IMR-90 (cell line): ENCODE measurements at regions not wholly inside any gene's neighbourhood (a gene's known extent, or its start where the extent isn't known, plus 50 kb on each side); places are given as distances from the start of the nearest gene placed in this dataset.

Experiments
- ATAC-seq: fragments of 200-7000 bp; cut with Tn5 transposase; 2 replicates; pipeline ENCODE4 v1.9.1; 2020; ENCODE audit warnings: low read depth, mild to moderate bottlenecking, moderate library complexity
- BruUV-seq: library from RNA; stranded (reverse); fragments of 400-500 nt; replicated peaks from 2 replicates; lab custom pipeline; 2021; lab: Mats Ljungman, UMichigan
- CTCF ChIA-PET: fragments of 300-600 bp; formaldehyde crosslinking; extraction: SDS; loops from one replicate; lab custom pipeline; 2021; ENCODE audit warnings: antibody characterized with exemption; lab: Yijun Ruan, JAX
- POLR2A ChIA-PET: fragments of 300-600 bp; sonication (Branson Sonifier 250); formaldehyde crosslinking; loops from one replicate; lab custom pipeline; 2022; ENCODE audit warnings: antibody characterized with exemption; ENCODE audit not compliant: unreplicated experiment; lab: Charles Lee
- DNase-seq: peaks from one replicate; pipeline ENCODE4 v3.0.0; 2013
- H2AFZ ChIP-seq: replicated peaks from 2 replicates; pipeline ENCODE3; 2013; ENCODE audit warnings: low read length, mild to moderate bottlenecking; ENCODE audit not compliant: poor library complexity
- H2AK5ac ChIP-seq: 2 replicates; pipeline ENCODE4 v1.6.1; 2013; ENCODE audit warnings: low read depth, low read length, inconsistent platforms
- H2AK9ac ChIP-seq: replicated peaks from 2 replicates; pipeline ENCODE3; 2013; ENCODE audit warnings: mild to moderate bottlenecking, low read depth, low read length, moderate library complexity; ENCODE audit not compliant: poor library complexity
- H2BK120ac ChIP-seq: 2 replicates; pipeline ENCODE4 v1.6.1; 2013; ENCODE audit warnings: low read depth, low read length, inconsistent platforms
- H2BK15ac ChIP-seq: 3 replicates; pipeline ENCODE4 v1.6.1; 2013; ENCODE audit warnings: low read depth, low read length, inconsistent platforms
- H2BK20ac ChIP-seq: 2 replicates; pipeline ENCODE4 v1.6.1; 2013; ENCODE audit warnings: low read depth, mild to moderate bottlenecking, inconsistent platforms, low read length, moderate library complexity
- H2BK5ac ChIP-seq: 2 replicates; pipeline ENCODE4 v1.6.1; 2013; ENCODE audit warnings: mild to moderate bottlenecking, low read depth, low read length, inconsistent platforms; ENCODE audit not compliant: poor library complexity, severe bottlenecking
- H3K14ac ChIP-seq: replicated peaks from 2 replicates; pipeline ENCODE4 v1.6.1; 2013; ENCODE audit warnings: low read depth, low read length, inconsistent platforms
- H3K18ac ChIP-seq: 2 replicates; pipeline ENCODE4 v1.6.1; 2013; ENCODE audit warnings: low read depth, low read length, control low read depth
- H3K23ac ChIP-seq: 2 replicates; pipeline ENCODE4 v1.6.1; 2013; ENCODE audit warnings: low read depth, low read length, inconsistent platforms
- H3K27ac ChIP-seq: 2 replicates; pipeline ENCODE4 v1.5.1; 2013; ENCODE audit warnings: mild to moderate bottlenecking, control low read depth, low read length; ENCODE audit not compliant: insufficient read depth
- H3K27me3 ChIP-seq: 2 replicates; pipeline ENCODE4 v1.6.1; 2013; ENCODE audit warnings: low read length; ENCODE audit not compliant: control insufficient read depth, insufficient read depth
- H3K36me3 ChIP-seq: 2 replicates; pipeline ENCODE4 v1.6.1; 2013; ENCODE audit warnings: low read length, mixed read lengths; ENCODE audit not compliant: control insufficient read depth, insufficient read depth
- H3K4ac ChIP-seq: 2 replicates; pipeline ENCODE4 v1.6.1; 2013; ENCODE audit warnings: low read depth, low read length, inconsistent platforms
- H3K4me1 ChIP-seq: 2 replicates; pipeline ENCODE4 v1.6.1; 2013; ENCODE audit warnings: low read length, mixed read lengths; ENCODE audit not compliant: control insufficient read depth, insufficient read depth
- H3K4me2 ChIP-seq: 2 replicates; pipeline ENCODE4 v1.6.1; 2013; ENCODE audit warnings: low read depth, mild to moderate bottlenecking, control low read depth, low read length, moderate library complexity
- H3K4me3 ChIP-seq: 2 replicates; pipeline ENCODE4 v1.5.1; 2013; ENCODE audit warnings: low read depth, mild to moderate bottlenecking, control low read depth, low read length, moderate library complexity; ENCODE audit not compliant: insufficient read depth
- H3K56ac ChIP-seq: 2 replicates; pipeline ENCODE4 v1.6.1; 2013; ENCODE audit warnings: low read length, inconsistent platforms; ENCODE audit not compliant: insufficient read depth; ENCODE audit errors: extremely low read depth
- H3K79me1 ChIP-seq, 2 experiments: 2 replicates each; pipeline ENCODE4 v1.6.1; 2013; ENCODE audit warnings: low read length in 2 of 2, inconsistent platforms in 1 of 2, low read depth in 1 of 2
- H3K9ac ChIP-seq: 2 replicates; pipeline ENCODE4 v1.6.1; 2013; ENCODE audit warnings: low read depth, low read length, control low read depth
- H3K9me1 ChIP-seq: 2 replicates; pipeline ENCODE4 v1.6.1; 2013; ENCODE audit warnings: low read length, inconsistent platforms; ENCODE audit not compliant: insufficient read depth
- H3K9me3 ChIP-seq: 2 replicates; pipeline ENCODE4 v1.6.1; 2013; ENCODE audit warnings: low read length; ENCODE audit not compliant: control insufficient read depth, insufficient read depth
- H4K20me1 ChIP-seq: 2 replicates; pipeline ENCODE4 v1.6.1; 2013; ENCODE audit warnings: low read length, inconsistent platforms; ENCODE audit not compliant: insufficient read depth
- H4K5ac ChIP-seq: 2 replicates; pipeline ENCODE4 v1.6.1; 2013; ENCODE audit warnings: mild to moderate bottlenecking, low read depth, low read length, control low read depth
- H4K8ac ChIP-seq, 2 experiments: 2 replicates each; pipeline ENCODE4 v1.6.1; 2013; ENCODE audit warnings: low read depth in 2 of 2, low read length in 2 of 2, control low read depth in 1 of 2, inconsistent platforms in 1 of 2
- H4K91ac ChIP-seq: 2 replicates; pipeline ENCODE4 v1.6.1; 2013; ENCODE audit warnings: low read depth, low read length, inconsistent platforms; ENCODE audit not compliant: insufficient read depth
- BHLHE40 ChIP-seq: fragments of 150-350 bp; IDR thresholded peaks from 2 replicates; pipeline ENCODE4 v1.6.1; 2016; ENCODE audit warnings: mild to moderate bottlenecking, low read depth, low read length
- CEBPB ChIP-seq: IDR thresholded peaks from 2 replicates; pipeline ENCODE4 v1.6.1; 2012; ENCODE audit warnings: low read depth, low read length, improper control_type of control experiment
- CHD1 ChIP-seq: IDR thresholded peaks from 2 replicates; pipeline ENCODE4 v1.6.1; 2012; ENCODE audit warnings: low read depth, low read length, improper control_type of control experiment
- ELK1 ChIP-seq: fragments of 150-350 bp; IDR thresholded peaks from 2 replicates; pipeline ENCODE4 v1.6.1; 2016; ENCODE audit warnings: low read depth, mild to moderate bottlenecking, low read length, moderate library complexity, borderline replicate concordance
- FOS ChIP-seq: fragments of 150-350 bp; IDR thresholded peaks from 2 replicates; pipeline ENCODE4 v1.6.1; 2016; ENCODE audit warnings: low read depth, low read length
- MAFK ChIP-seq: IDR thresholded peaks from 2 replicates; pipeline ENCODE4 v1.6.1; 2012; ENCODE audit warnings: low read depth, low read length, improper control_type of control experiment
- MAZ ChIP-seq: IDR thresholded peaks from 2 replicates; pipeline ENCODE4 v1.6.1; 2012; ENCODE audit warnings: low read depth, mild to moderate bottlenecking, low read length, improper control_type of control experiment, moderate library complexity, borderline replicate concordance
- MXI1 ChIP-seq: IDR thresholded peaks from 2 replicates; pipeline ENCODE4 v1.6.1; 2012; ENCODE audit warnings: low read depth, mild to moderate bottlenecking, low read length, moderate library complexity, borderline replicate concordance
- NFE2L2 ChIP-seq: fragments of 150-350 bp; IDR thresholded peaks from 2 replicates; pipeline ENCODE4 v1.6.1; 2016; ENCODE audit warnings: low read depth, mild to moderate bottlenecking, low read length
- POLR2A ChIP-seq: IDR thresholded peaks from 2 replicates; pipeline ENCODE4 v1.6.1; 2012; ENCODE audit warnings: mild to moderate bottlenecking, low read depth, low read length
- RAD21 ChIP-seq: IDR thresholded peaks from 2 replicates; pipeline ENCODE4 v1.6.1; 2012; ENCODE audit warnings: low read length, improper control_type of control experiment
- RCOR1 ChIP-seq: IDR thresholded peaks from 2 replicates; pipeline ENCODE4 v1.6.1; 2012; ENCODE audit warnings: mild to moderate bottlenecking, low read length, improper control_type of control experiment; ENCODE audit not compliant: insufficient replicate concordance
- RFX5 ChIP-seq: IDR thresholded peaks from 2 replicates; pipeline ENCODE4 v1.8.0; 2012; ENCODE audit warnings: low read depth, mild to moderate bottlenecking, low read length, moderate library complexity
- SMC3 ChIP-seq: fragments of 150-350 bp; IDR thresholded peaks from 2 replicates; pipeline ENCODE4 v1.6.1; 2016; ENCODE audit warnings: low read depth, mild to moderate bottlenecking, antibody characterized with exemption, low read length, moderate library complexity
- WGBS, 2 experiments: methylation state at CpG; one replicate each; pipeline versions ENCODE4 v1.1.5 to v1.1.7; 2013; ENCODE audit warnings: missing lambda C conversion rate in 2 of 2; ENCODE audit not compliant: insufficient read length in 1 of 2; ENCODE audit errors: extremely low coverage in 2 of 2; 5-methylcytosine and 5-hydroxymethylcytosine counted together
- dilution Hi-C: fragments of 300-500 bp; cut with HindIII; formaldehyde crosslinking; loops from one replicate; pipeline ENCODE4 v1.14.3; 2018; ENCODE audit warnings: low sequenced_read_pairs; ENCODE audit not compliant: unreplicated experiment
- in situ Hi-C: fragments of 300-500 bp; cut with MboI; formaldehyde crosslinking; loops from 3 replicates; pipeline ENCODE4 v1.14.3; 2019; ENCODE audit warnings: low sequenced_read_pairs, inconsistent platforms, mixed read lengths
- intact Hi-C: fragments of 100-400 bp; cut with micrococcal nuclease; formaldehyde crosslinking; loops from 2 replicates; pipeline ENCODE4 v1.10.0; 2022
- TF ChIP-seq, protein P1 (sequence below): conservative IDR thresholded peaks from 2 replicates; pipeline ENCODE4 v1.5.1; 2012; ENCODE audit warnings: mild to moderate bottlenecking, low read depth, low read length, improper control_type of control experiment
- TF ChIP-seq, protein P2 (sequence below): fragments of 150-350 bp; IDR thresholded peaks from 2 replicates; pipeline ENCODE4 v1.6.1; 2017; ENCODE audit warnings: mild to moderate bottlenecking, antibody characterized with exemption, low read length, low read depth

- intact Hi-C loops, result no loop called here
- Histone ChIP-seq H3K9me3 (no peaks in the 10 kb centered on the region), H2BK20ac (no peak overlapping the region), H3K36me3 (no peaks in the 10 kb centered on the region), H4K20me1 (no peaks in the 10 kb centered on the region), H3K9ac (no peak overlapping the region), H2AK5ac (no peak overlapping the region), H3K27ac (no peak overlapping the region), H3K79me1 (no peaks in the 10 kb centered on the region), H3K56ac (no peak overlapping the region), H3K4me1 (no peaks in the 10 kb centered on the region), H2BK5ac (no peak overlapping the region), H4K91ac (no peak overlapping the region), H3K18ac (no peak overlapping the region), H2BK15ac (no peak overlapping the region), H3K4me2 (no peak overlapping the region), H3K14ac (no peak overlapping the region), H3K23ac (no peak overlapping the region), H2BK120ac (no peak overlapping the region), H2AFZ (no peak overlapping the region), H3K27me3 (no peaks in the 10 kb centered on the region), H2AK9ac (no peak overlapping the region), H4K5ac (no peak overlapping the region), H3K4ac (no peak overlapping the region), H3K4me3 (no peak overlapping the region), H3K9me1 (no peaks in the 10 kb centered on the region), H4K8ac (no peak overlapping the region)
- CTCF ChIA-PET, result no interaction called here
- ATAC-seq, result no peak
- WGBS, 2 experiments, result no CpG with 5 or more reads among the region's 4 CpGs
- dilution Hi-C loops, result no loop called here
- POLR2A ChIA-PET, result no interaction called here
- TF ChIP-seq MAZ (no peak), CEBPB (no peak), RAD21 (no peak), RCOR1 (no peak), SMC3 (no peak), RFX5 (no peak), ELK1 (no peak), CHD1 (no peak), NFE2L2 (no peak), BHLHE40 (no peak), MXI1 (no peak), POLR2A (no peak), FOS (no peak), MAFK (no peak)
- TF ChIP-seq, protein P1, sequence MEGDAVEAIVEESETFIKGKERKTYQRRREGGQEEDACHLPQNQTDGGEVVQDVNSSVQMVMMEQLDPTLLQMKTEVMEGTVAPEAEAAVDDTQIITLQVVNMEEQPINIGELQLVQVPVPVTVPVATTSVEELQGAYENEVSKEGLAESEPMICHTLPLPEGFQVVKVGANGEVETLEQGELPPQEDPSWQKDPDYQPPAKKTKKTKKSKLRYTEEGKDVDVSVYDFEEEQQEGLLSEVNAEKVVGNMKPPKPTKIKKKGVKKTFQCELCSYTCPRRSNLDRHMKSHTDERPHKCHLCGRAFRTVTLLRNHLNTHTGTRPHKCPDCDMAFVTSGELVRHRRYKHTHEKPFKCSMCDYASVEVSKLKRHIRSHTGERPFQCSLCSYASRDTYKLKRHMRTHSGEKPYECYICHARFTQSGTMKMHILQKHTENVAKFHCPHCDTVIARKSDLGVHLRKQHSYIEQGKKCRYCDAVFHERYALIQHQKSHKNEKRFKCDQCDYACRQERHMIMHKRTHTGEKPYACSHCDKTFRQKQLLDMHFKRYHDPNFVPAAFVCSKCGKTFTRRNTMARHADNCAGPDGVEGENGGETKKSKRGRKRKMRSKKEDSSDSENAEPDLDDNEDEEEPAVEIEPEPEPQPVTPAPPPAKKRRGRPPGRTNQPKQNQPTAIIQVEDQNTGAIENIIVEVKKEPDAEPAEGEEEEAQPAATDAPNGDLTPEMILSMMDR, result no peak
- TF ChIP-seq, protein P2, sequence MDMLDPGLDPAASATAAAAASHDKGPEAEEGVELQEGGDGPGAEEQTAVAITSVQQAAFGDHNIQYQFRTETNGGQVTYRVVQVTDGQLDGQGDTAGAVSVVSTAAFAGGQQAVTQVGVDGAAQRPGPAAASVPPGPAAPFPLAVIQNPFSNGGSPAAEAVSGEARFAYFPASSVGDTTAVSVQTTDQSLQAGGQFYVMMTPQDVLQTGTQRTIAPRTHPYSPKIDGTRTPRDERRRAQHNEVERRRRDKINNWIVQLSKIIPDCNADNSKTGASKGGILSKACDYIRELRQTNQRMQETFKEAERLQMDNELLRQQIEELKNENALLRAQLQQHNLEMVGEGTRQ, result no peak
- in situ Hi-C loops, result no loop called here
- no TSS peak for BruUV-seq
- no peak for DNase-seq
Observed at GRCh38 chr2:193668557-193669323, 1474.0 kb upstream of the TMEFF2 start.
